Fibroblast of lung (primary cell): ENCODE measurements at regions not wholly inside any gene's neighbourhood (a gene's known extent, or its start where the extent isn't known, plus 50 kb on each side); places are given as distances from the start of the nearest gene placed in this dataset.

ENCODE experiments used
- DNase-seq, 2 donors: peaks; one replicate each; pipeline versions ENCODE4 v3.0.0 to v3.0.0-alpha.2; 2010; ENCODE audit warnings: low read depth in 2 of 2
- H2AFZ ChIP-seq: 2 replicates; pipeline ENCODE4 v1.5.1; 2012; ENCODE audit warnings: low read length, control low read depth, inconsistent platforms
- H3K27ac ChIP-seq: 2 replicates; pipeline ENCODE4 v1.5.1; 2011; ENCODE audit warnings: low read length, control low read depth; ENCODE audit not compliant: insufficient read depth
- H3K27me3 ChIP-seq: 2 replicates; pipeline ENCODE4 v1.5.1; 2011; ENCODE audit warnings: mild to moderate bottlenecking, low read length; ENCODE audit not compliant: control insufficient read depth, insufficient read depth
- H3K36me3 ChIP-seq: 2 replicates; pipeline ENCODE4 v1.5.1; 2011; ENCODE audit warnings: low read length; ENCODE audit not compliant: control insufficient read depth, insufficient read depth
- H3K4me1 ChIP-seq: 2 replicates; pipeline ENCODE4 v1.5.1; 2011; ENCODE audit warnings: low read length; ENCODE audit not compliant: control insufficient read depth, insufficient read depth; ENCODE audit errors: extremely low read depth
- H3K4me2 ChIP-seq: 2 replicates; pipeline ENCODE4 v1.5.1; 2011; ENCODE audit warnings: low read length, control low read depth; ENCODE audit not compliant: insufficient read depth; ENCODE audit errors: extremely low read depth
- H3K4me3 ChIP-seq, 4 experiments: fragments of 200-600 bp in 1 of 4; sonication (generic) in 1 of 4; replicated peaks in 1 of 4; 2 replicates each; pipeline ENCODE4 v1.5.1; 2011 to 2016; ENCODE audit warnings: low read length in 4 of 4, low read depth in 3 of 4, mild to moderate bottlenecking in 3 of 4, control low read depth in 2 of 4, inconsistent platforms in 1 of 4, mixed read lengths in 1 of 4; ENCODE audit not compliant: insufficient read depth in 1 of 4; ENCODE audit errors: control extremely low read depth in 1 of 4
- H3K79me2 ChIP-seq: 2 replicates; pipeline ENCODE4 v1.5.1; 2012; ENCODE audit warnings: mild to moderate bottlenecking, low read length, inconsistent platforms; ENCODE audit not compliant: control insufficient read depth, insufficient read depth
- H3K9ac ChIP-seq: 2 replicates; pipeline ENCODE4 v1.5.1; 2011; ENCODE audit warnings: mild to moderate bottlenecking, low read length, control low read depth; ENCODE audit not compliant: insufficient read depth
- H3K9me3 ChIP-seq: 2 replicates; pipeline ENCODE4 v1.5.1; 2012; ENCODE audit warnings: low read depth, low read length; ENCODE audit not compliant: control insufficient read depth, insufficient read depth
- H4K20me1 ChIP-seq: 2 replicates; pipeline ENCODE4 v1.5.1; 2011; ENCODE audit warnings: low read length; ENCODE audit not compliant: control insufficient read depth, insufficient read depth; ENCODE audit errors: extremely low read depth
- EZH2 ChIP-seq: IDR thresholded peaks from 2 replicates; pipeline ENCODE4 v1.5.1; 2012; ENCODE audit warnings: low read length, control low read depth, mild to moderate bottlenecking; ENCODE audit errors: missing control alignments
- TF ChIP-seq, protein P1 (sequence below), 2 donors: IDR thresholded peaks in 1 of 2; conservative IDR thresholded peaks in 1 of 2; 1 replicate in 1 of 2; 2 replicates in 1 of 2; pipeline ENCODE4 v1.5.1; 2011 to 2012; ENCODE audit warnings: low read length in 2 of 2, control low read depth in 1 of 2, inconsistent platforms in 1 of 2, low read depth in 1 of 2, mild to moderate bottlenecking in 1 of 2

GRCh38 chr21:27841084-27841672 is 874.3 kb upstream of the ADAMTS5 start:
- no peaks in the 10 kb centered on the region for H3K79me2 ChIP-seq
- H3K4me3 ChIP-seq: no peak overlapping the region
- no peaks in the 10 kb centered on the region for H3K27me3 ChIP-seq
- no peaks in the 10 kb centered on the region for H3K9me3 ChIP-seq
- TF ChIP-seq, protein P1, sequence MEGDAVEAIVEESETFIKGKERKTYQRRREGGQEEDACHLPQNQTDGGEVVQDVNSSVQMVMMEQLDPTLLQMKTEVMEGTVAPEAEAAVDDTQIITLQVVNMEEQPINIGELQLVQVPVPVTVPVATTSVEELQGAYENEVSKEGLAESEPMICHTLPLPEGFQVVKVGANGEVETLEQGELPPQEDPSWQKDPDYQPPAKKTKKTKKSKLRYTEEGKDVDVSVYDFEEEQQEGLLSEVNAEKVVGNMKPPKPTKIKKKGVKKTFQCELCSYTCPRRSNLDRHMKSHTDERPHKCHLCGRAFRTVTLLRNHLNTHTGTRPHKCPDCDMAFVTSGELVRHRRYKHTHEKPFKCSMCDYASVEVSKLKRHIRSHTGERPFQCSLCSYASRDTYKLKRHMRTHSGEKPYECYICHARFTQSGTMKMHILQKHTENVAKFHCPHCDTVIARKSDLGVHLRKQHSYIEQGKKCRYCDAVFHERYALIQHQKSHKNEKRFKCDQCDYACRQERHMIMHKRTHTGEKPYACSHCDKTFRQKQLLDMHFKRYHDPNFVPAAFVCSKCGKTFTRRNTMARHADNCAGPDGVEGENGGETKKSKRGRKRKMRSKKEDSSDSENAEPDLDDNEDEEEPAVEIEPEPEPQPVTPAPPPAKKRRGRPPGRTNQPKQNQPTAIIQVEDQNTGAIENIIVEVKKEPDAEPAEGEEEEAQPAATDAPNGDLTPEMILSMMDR (conservative IDR thresholded peaks at IDR 0.05 in 1 of 2, IDR thresholded peaks at IDR 0.05 in 1 of 2; ENCODE audit: low read depth in 1 of 2, low read length in 2 of 2): no peak
- TF ChIP-seq EZH2: no peak
- H2AFZ ChIP-seq: no peak overlapping the region
- H3K4me2 ChIP-seq: no peak overlapping the region
- DNase-seq: no peak
- H3K4me1 ChIP-seq: no peaks in the 10 kb centered on the region
- H4K20me1 ChIP-seq: no peaks in the 10 kb centered on the region
- H3K9ac ChIP-seq: no peak overlapping the region
- no peaks in the 10 kb centered on the region for H3K36me3 ChIP-seq
- no peak overlapping the region for H3K27ac ChIP-seq

DNA sequence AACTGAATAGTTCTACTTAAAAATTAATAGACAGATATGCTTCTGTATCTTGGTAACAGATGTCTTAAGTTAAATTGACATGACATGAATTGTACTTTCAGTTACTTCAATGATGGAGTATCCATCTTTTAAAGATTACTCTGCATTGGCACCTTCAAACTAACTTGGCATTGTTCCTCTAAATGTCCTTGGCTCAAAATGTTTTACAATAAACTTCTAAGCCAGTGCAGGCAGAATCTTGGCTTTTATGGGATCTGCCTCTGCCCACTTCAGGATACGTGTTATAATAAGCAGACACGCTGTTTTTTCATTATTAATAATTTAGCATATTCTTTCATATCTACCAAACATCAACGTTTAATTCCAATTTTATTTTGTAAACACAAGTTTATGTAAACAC is 873.4 kb upstream of the ADAMTS5 start:
- Histone ChIP-seq H3K4me1 (no peaks in the 10 kb centered on the region), H3K9me3 (no peaks in the 10 kb centered on the region), H3K36me3 (no peaks in the 10 kb centered on the region), H3K79me2 (no peaks in the 10 kb centered on the region), H4K20me1 (no peaks in the 10 kb centered on the region), H2AFZ (no peak overlapping the region), H3K4me3 (no peak overlapping the region), H3K27ac (no peak overlapping the region), H3K4me2 (no peak overlapping the region), H3K27me3 (no peaks in the 10 kb centered on the region), H3K9ac (no peak overlapping the region)
- DNase-seq: no peak
- TF ChIP-seq EZH2: no peak
- TF ChIP-seq, protein P1 (conservative IDR thresholded peaks at IDR 0.05 in 1 of 2, IDR thresholded peaks at IDR 0.05 in 1 of 2; ENCODE audit: low read depth in 1 of 2, low read length in 2 of 2): no peak

DNA sequence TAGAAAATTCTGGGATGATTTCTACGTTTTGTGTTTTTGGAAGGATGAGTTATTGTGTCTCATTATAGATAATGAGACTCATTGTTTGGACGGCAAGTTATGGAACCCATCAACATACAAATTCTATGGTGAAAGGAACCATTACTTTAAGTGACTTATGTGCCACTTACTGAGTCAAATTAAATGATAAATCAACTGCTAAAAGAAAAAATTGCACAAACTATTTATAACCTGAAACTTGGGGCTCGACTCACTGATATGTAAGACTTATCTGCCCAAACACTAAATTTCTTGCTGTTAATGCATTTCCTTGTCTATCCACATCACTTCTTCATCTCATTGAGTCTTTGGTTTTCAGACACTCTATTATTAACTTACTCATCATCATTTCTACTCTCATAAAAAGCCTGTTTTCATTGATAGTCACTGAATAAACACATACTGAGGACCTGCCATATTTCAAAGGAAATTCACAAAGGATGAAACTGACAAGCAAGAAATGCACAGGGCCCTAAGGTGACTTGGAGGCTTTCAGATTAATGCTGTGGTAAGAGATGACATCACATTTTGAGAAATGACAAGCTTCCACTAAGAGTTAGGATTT is 872.7 kb upstream of the ADAMTS5 start:
- H3K27me3 ChIP-seq: no peaks in the 10 kb centered on the region
- no peaks in the 10 kb centered on the region for H4K20me1 ChIP-seq
- H3K4me3 ChIP-seq: no peak overlapping the region
- no peak overlapping the region for H3K9ac ChIP-seq
- TF ChIP-seq, protein P1 (conservative IDR thresholded peaks at IDR 0.05 in 1 of 2, IDR thresholded peaks at IDR 0.05 in 1 of 2; ENCODE audit: low read depth in 1 of 2, low read length in 2 of 2): no peak
- no peak for TF ChIP-seq EZH2
- no peaks in the 10 kb centered on the region for H3K9me3 ChIP-seq
- H2AFZ ChIP-seq: no peak overlapping the region
- no peaks in the 10 kb centered on the region for H3K79me2 ChIP-seq
- no peak overlapping the region for H3K27ac ChIP-seq
- DNase-seq: no peak
- no peaks in the 10 kb centered on the region for H3K4me1 ChIP-seq
- no peak overlapping the region for H3K4me2 ChIP-seq
- H3K36me3 ChIP-seq: no peaks in the 10 kb centered on the region
